Neural cell (in vitro differentiated cells): ENCODE measurements at regions not wholly inside any gene's neighbourhood (a gene's known extent, or its start where the extent isn't known, plus 50 kb on each side); places are given as distances from the start of the nearest gene placed in this dataset.

Experiments
- H2AFZ ChIP-seq: fragments of 200-600, 300-800 bp; sonication (generic), shearing (Covaris generic); 2 replicates; pipeline ENCODE4 v1.6.0; 2014; ENCODE audit warnings: low read depth, mild to moderate bottlenecking, antibody characterized with exemption, low read length, moderate library complexity
- H3F3A ChIP-seq: fragments of 200-600 bp; shearing (Covaris generic); 2 replicates; pipeline ENCODE4 v1.6.1; 2016; ENCODE audit warnings: mild to moderate bottlenecking, moderate library complexity, mixed read lengths, antibody characterized with exemption, low read length; ENCODE audit not compliant: insufficient read depth, poor library complexity, severe bottlenecking
- H3K27ac ChIP-seq: fragments of 200-600, 300-800 bp; sonication (generic), shearing (Covaris generic); 2 replicates; pipeline ENCODE4 v1.5.1; 2014; ENCODE audit warnings: mild to moderate bottlenecking, low read length, moderate library complexity
- H3K27me3 ChIP-seq: fragments of 300-800, 200-600 bp; sonication (generic), shearing (Covaris generic); 2 replicates; pipeline ENCODE4 v1.6.0; 2014; ENCODE audit warnings: mild to moderate bottlenecking, low read depth, low read length, moderate library complexity; ENCODE audit not compliant: insufficient read depth
- H3K36me3 ChIP-seq: fragments of 300-800, 200-600 bp; sonication (generic), shearing (Covaris generic); 2 replicates; pipeline ENCODE4 v1.5.1; 2014; ENCODE audit warnings: mild to moderate bottlenecking, antibody characterized with exemption, low read length, moderate library complexity; ENCODE audit not compliant: insufficient read depth
- H3K4me2 ChIP-seq: fragments of 300-800, 200-600 bp; sonication (generic), shearing (Covaris generic); 2 replicates; pipeline ENCODE4 v1.6.0; 2014; ENCODE audit warnings: mild to moderate bottlenecking, low read length
- H3K4me3 ChIP-seq: fragments of 300-800, 200-600 bp; sonication (generic), shearing (Covaris generic); 2 replicates; pipeline ENCODE4 v1.5.1; 2014; ENCODE audit warnings: mild to moderate bottlenecking, low read length, moderate library complexity
- H3K79me2 ChIP-seq: fragments of 200-600 bp; shearing (Covaris generic); replicated peaks from 2 replicates; pipeline ENCODE4 v1.6.0; 2014; ENCODE audit warnings: mild to moderate bottlenecking, low read length, moderate library complexity; ENCODE audit not compliant: insufficient read depth
- H3K9ac ChIP-seq: fragments of 300-800, 200-600 bp; sonication (generic), shearing (Covaris generic); 2 replicates; pipeline ENCODE4 v1.6.1; 2016; ENCODE audit warnings: mild to moderate bottlenecking, low read length, mixed read lengths
- H3K9me2 ChIP-seq: fragments of 200-600 bp; shearing (Covaris generic); 2 replicates; pipeline ENCODE4 v1.6.1; 2016; ENCODE audit warnings: mild to moderate bottlenecking, low read length, mixed read lengths; ENCODE audit not compliant: insufficient read depth
- H3K9me3 ChIP-seq: fragments of 200-600, 300-800 bp; sonication (generic), shearing (Covaris generic); 2 replicates; pipeline ENCODE4 v1.6.1; 2016; ENCODE audit warnings: mild to moderate bottlenecking, mixed run types, low read length, moderate library complexity, mixed read lengths
- H4K20me1 ChIP-seq: fragments of 200-600 bp; shearing (Covaris generic); 2 replicates; pipeline ENCODE4 v1.6.1; 2016; ENCODE audit warnings: mild to moderate bottlenecking, mixed run types; ENCODE audit not compliant: insufficient read depth
- CTCF ChIP-seq: fragments of 450-650 bp; IDR thresholded peaks from 2 replicates; pipeline ENCODE4 v1.5.1; 2014; ENCODE audit warnings: antibody characterized with exemption, mild to moderate bottlenecking, moderate library complexity; ENCODE audit not compliant: poor library complexity, severe bottlenecking
- EP300 ChIP-seq: fragments of 450-650 bp; conservative IDR thresholded peaks from 2 replicates; pipeline ENCODE4 v1.6.1; 2014; ENCODE audit warnings: antibody characterized with exemption, mild to moderate bottlenecking, moderate library complexity; ENCODE audit not compliant: poor library complexity, severe bottlenecking
- EZH2 ChIP-seq: fragments of 200-600, 300-800 bp; shearing (Covaris generic), sonication (generic); IDR thresholded peaks from 2 replicates; pipeline ENCODE4 v1.6.1; 2014; ENCODE audit warnings: antibody characterized with exemption, low read length, borderline replicate concordance, mild to moderate bottlenecking; ENCODE audit not compliant: insufficient read depth, poor library complexity, severe bottlenecking
- MXI1 ChIP-seq: fragments of 450-650 bp; conservative IDR thresholded peaks from 2 replicates; pipeline ENCODE4 v1.6.1; 2014; ENCODE audit warnings: antibody characterized with exemption, mild to moderate bottlenecking; ENCODE audit not compliant: poor library complexity, severe bottlenecking
- POLR2AphosphoS5 ChIP-seq: IDR thresholded peaks from 2 replicates; pipeline ENCODE4 v1.6.1; 2012
- RAD21 ChIP-seq: fragments of 450-650 bp; conservative IDR thresholded peaks from 2 replicates; pipeline ENCODE4 v1.6.1; 2014; ENCODE audit warnings: antibody characterized with exemption, mild to moderate bottlenecking, moderate library complexity
- SMC3 ChIP-seq: fragments of 450-650 bp; conservative IDR thresholded peaks from 2 replicates; pipeline ENCODE4 v1.6.1; 2014; ENCODE audit warnings: antibody characterized with exemption, mild to moderate bottlenecking, moderate library complexity; ENCODE audit not compliant: poor library complexity
- TAF1 ChIP-seq: IDR thresholded peaks from 2 replicates; pipeline ENCODE4 v1.6.1; 2012; ENCODE audit warnings: low read depth
- TF ChIP-seq, protein P1 (sequence below): IDR thresholded peaks from 2 replicates; pipeline ENCODE4 v1.6.1; 2012; ENCODE audit warnings: borderline replicate concordance

DNA sequence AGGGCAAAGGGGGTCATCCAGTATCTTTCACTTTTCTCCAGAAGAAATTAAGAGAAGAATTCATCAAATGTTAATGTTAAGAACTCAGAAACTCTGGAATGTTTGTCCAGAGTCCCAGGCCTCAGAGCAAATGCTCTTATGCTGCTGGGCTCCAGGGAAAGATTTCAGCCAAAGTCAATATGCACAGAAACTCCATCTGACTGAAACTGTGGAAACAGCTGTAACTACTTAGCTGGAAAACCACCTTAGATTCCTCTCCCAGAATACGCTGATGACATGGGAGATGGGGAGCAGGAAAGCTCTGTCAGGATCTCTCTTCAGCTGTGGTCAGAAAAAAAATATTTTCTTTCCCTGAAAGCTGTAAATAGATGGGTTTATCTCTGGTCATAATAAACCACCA is 559.6 kb downstream of the RFPL4B start:
- TF ChIP-seq CTCF (no peak), EZH2 (no peak), SMC3 (no peak), EP300 (no peak), MXI1 (no peak), POLR2AphosphoS5 (no peak), RAD21 (no peak), TAF1 (no peak)
- TF ChIP-seq, protein P1, sequence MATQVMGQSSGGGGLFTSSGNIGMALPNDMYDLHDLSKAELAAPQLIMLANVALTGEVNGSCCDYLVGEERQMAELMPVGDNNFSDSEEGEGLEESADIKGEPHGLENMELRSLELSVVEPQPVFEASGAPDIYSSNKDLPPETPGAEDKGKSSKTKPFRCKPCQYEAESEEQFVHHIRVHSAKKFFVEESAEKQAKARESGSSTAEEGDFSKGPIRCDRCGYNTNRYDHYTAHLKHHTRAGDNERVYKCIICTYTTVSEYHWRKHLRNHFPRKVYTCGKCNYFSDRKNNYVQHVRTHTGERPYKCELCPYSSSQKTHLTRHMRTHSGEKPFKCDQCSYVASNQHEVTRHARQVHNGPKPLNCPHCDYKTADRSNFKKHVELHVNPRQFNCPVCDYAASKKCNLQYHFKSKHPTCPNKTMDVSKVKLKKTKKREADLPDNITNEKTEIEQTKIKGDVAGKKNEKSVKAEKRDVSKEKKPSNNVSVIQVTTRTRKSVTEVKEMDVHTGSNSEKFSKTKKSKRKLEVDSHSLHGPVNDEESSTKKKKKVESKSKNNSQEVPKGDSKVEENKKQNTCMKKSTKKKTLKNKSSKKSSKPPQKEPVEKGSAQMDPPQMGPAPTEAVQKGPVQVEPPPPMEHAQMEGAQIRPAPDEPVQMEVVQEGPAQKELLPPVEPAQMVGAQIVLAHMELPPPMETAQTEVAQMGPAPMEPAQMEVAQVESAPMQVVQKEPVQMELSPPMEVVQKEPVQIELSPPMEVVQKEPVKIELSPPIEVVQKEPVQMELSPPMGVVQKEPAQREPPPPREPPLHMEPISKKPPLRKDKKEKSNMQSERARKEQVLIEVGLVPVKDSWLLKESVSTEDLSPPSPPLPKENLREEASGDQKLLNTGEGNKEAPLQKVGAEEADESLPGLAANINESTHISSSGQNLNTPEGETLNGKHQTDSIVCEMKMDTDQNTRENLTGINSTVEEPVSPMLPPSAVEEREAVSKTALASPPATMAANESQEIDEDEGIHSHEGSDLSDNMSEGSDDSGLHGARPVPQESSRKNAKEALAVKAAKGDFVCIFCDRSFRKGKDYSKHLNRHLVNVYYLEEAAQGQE = no peak
- Histone ChIP-seq H3K9me3 (peaks cover 5% of the 10 kb centered on the region), H3K27ac (no peak overlapping the region), H3F3A (no peaks in the 10 kb centered on the region), H4K20me1 (no peaks in the 10 kb centered on the region), H3K9me2 (no peaks in the 10 kb centered on the region), H3K36me3 (no peaks in the 10 kb centered on the region), H3K9ac (no peak overlapping the region), H3K79me2 (no peaks in the 10 kb centered on the region), H3K27me3 (no peaks in the 10 kb centered on the region), H3K4me2 (no peak overlapping the region), H2AFZ (no peak overlapping the region), H3K4me3 (no peak overlapping the region)

DNA sequence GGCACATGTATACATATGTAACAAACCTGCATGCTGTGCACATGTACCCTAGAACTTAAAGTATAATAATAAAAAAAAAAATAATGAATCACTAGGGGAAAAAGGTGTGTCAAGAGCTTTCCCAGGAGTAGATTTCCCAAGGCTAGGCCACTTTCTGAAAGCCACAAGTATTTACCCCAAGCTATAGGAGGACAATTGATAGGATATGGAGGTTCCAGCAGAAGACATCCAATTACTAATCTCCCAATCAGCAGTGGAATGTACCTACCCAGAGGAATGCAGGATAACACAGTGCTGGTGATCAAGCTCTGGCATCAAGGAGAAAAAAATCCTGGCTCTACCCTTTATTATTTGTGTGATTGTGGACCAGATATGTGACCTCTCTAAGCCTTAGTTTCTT is 562.7 kb downstream of the RFPL4B start:
- Histone ChIP-seq H3K9me3 (no peaks in the 10 kb centered on the region), H4K20me1 (no peaks in the 10 kb centered on the region), H3K9ac (no peak overlapping the region), H3K4me3 (no peak overlapping the region), H3K79me2 (no peaks in the 10 kb centered on the region), H3K27me3 (no peaks in the 10 kb centered on the region), H2AFZ (no peak overlapping the region), H3K27ac (no peak overlapping the region), H3K4me2 (no peak overlapping the region), H3K9me2 (no peaks in the 10 kb centered on the region), H3K36me3 (no peaks in the 10 kb centered on the region), H3F3A (no peaks in the 10 kb centered on the region)
- TF ChIP-seq MXI1 = no peak
- TF ChIP-seq SMC3 = no peak
- TF ChIP-seq POLR2AphosphoS5 = no peak
- TF ChIP-seq CTCF = no peak
- no peak for TF ChIP-seq TAF1
- TF ChIP-seq RAD21 = no peak
- TF ChIP-seq, protein P1 = no peak
- no peak for TF ChIP-seq EP300
